Smooth muscle cell (in vitro differentiated cells): ENCODE measurements at regions not wholly inside any gene's neighbourhood (a gene's known extent, or its start where the extent isn't known, plus 50 kb on each side); places are given as distances from the start of the nearest gene placed in this dataset.

ENCODE experiments used
- DNase-seq: peaks from one replicate; lab custom pipeline; 2025; ENCODE audit not compliant: unreplicated experiment; lab: John Stamatoyannopoulos, UW
- H2AFZ ChIP-seq: fragments of 200-600 bp; sonication (generic); 2 replicates; pipeline ENCODE4 v1.6.0; 2016; ENCODE audit warnings: antibody characterized with exemption, low read depth, mild to moderate bottlenecking
- H3F3A ChIP-seq: fragments of 200-600 bp; sonication (generic); 2 replicates; pipeline ENCODE4 v1.6.0; 2017; ENCODE audit warnings: antibody characterized with exemption, low read depth
- H3K27ac ChIP-seq: fragments of 200-600 bp; sonication (generic); 2 replicates; pipeline ENCODE4 v1.5.1; 2016; ENCODE audit warnings: low read depth, mild to moderate bottlenecking
- H3K27me3 ChIP-seq: fragments of 200-600 bp; sonication (generic); 2 replicates; pipeline ENCODE4 v1.6.1; 2016; ENCODE audit warnings: low read depth, mild to moderate bottlenecking
- H3K36me3 ChIP-seq: fragments of 200-600 bp; sonication (generic); 2 replicates; pipeline ENCODE4 v1.5.1; 2016; ENCODE audit warnings: low read depth
- H3K4me1 ChIP-seq: fragments of 200-600 bp; sonication (generic); 2 replicates; pipeline ENCODE4 v1.5.1; 2016; ENCODE audit warnings: low read depth
- H3K4me2 ChIP-seq: fragments of 200-600 bp; sonication (generic); 2 replicates; pipeline ENCODE4 v1.6.0; 2016; ENCODE audit warnings: mild to moderate bottlenecking
- H3K4me3 ChIP-seq: fragments of 200-600 bp; sonication (generic); 2 replicates; pipeline ENCODE4 v1.5.1; 2016; ENCODE audit warnings: mild to moderate bottlenecking
- H3K79me2 ChIP-seq: fragments of 200-600 bp; sonication (generic); 2 replicates; pipeline ENCODE4 v1.6.0; 2016; ENCODE audit warnings: low read depth, mild to moderate bottlenecking
- H3K9ac ChIP-seq: fragments of 200-600 bp; sonication (generic); 2 replicates; pipeline ENCODE4 v1.6.0; 2016; ENCODE audit warnings: low read depth
- H3K9me3 ChIP-seq: fragments of 200-600 bp; sonication (generic); replicated peaks from 2 replicates; pipeline ENCODE4 v1.5.1; 2016; ENCODE audit warnings: low read depth
- H4K20me1 ChIP-seq: fragments of 200-600 bp; sonication (generic); 2 replicates; pipeline ENCODE4 v1.6.0; 2016; ENCODE audit warnings: low read depth
- WGBS: methylation state at CpG from one replicate; pipeline ENCODE4 v1.1.7; 2016; ENCODE audit warnings: low lambda C conversion rate; 5-methylcytosine and 5-hydroxymethylcytosine counted together
- TF ChIP-seq, protein P1 (sequence below): fragments of 200-600 bp; sonication (generic); IDR thresholded peaks from 2 replicates; pipeline ENCODE4 v1.5.1; 2017; ENCODE audit warnings: borderline replicate concordance, mild to moderate bottlenecking, antibody characterized with exemption; ENCODE audit not compliant: insufficient read depth, poor library complexity, severe bottlenecking

DNA sequence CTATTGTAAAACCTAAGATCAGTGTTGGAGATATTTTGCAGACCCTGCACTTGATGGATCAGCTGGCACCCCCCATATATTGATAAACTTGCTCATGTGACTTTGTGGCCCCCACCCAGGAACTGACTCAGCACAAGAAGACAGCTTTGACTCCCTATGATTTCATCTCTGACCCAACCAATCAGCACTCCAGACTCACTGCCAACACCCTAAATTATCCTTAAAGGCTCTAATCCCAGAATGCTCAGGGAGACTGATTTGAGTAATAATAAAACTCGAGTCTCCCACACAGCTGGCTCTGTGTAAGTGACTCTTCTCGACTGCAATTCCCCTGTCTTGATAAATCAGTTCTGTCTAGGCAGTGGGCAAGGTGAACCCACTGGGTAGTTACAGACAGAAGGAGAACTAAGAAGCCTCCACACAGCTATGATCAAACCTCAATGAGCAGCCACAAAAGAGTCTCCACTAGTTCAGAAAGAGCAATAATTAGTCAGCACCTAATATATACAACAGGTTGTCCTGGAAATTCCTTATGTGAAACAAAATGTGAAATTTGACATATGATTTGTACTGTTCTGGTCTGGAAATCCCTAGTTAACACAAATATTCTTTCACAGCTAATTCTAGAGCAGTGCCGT lies 52.2 kb downstream of the ACTL7B start:
- 42% methylated on average over 3 of the region's 3 CpGs for WGBS

DNA sequence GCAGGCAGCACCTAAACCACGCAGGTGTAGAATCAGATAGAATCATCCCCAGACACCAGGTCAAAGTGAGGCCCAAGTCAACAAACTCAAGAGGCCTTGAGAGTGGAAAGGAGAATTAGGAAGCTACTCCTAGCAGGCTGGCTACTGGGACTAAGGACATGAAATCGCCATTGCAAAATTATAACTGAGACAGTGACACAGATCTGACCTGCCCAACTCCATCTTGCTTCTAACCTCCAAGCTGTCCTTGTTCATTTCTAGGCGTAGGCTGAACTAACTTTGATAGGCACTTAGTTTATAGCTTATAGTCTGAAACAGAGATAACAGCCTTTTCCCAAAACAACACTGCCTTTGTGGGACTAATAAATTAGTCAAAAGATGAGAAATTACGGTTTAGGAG lies 52.8 kb downstream of the ACTL7B start:
- no peaks in the 10 kb centered on the region for H3K27me3 ChIP-seq
- TF ChIP-seq, protein P1, sequence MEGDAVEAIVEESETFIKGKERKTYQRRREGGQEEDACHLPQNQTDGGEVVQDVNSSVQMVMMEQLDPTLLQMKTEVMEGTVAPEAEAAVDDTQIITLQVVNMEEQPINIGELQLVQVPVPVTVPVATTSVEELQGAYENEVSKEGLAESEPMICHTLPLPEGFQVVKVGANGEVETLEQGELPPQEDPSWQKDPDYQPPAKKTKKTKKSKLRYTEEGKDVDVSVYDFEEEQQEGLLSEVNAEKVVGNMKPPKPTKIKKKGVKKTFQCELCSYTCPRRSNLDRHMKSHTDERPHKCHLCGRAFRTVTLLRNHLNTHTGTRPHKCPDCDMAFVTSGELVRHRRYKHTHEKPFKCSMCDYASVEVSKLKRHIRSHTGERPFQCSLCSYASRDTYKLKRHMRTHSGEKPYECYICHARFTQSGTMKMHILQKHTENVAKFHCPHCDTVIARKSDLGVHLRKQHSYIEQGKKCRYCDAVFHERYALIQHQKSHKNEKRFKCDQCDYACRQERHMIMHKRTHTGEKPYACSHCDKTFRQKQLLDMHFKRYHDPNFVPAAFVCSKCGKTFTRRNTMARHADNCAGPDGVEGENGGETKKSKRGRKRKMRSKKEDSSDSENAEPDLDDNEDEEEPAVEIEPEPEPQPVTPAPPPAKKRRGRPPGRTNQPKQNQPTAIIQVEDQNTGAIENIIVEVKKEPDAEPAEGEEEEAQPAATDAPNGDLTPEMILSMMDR = no peak
- DNase-seq = no peak
- H3K79me2 ChIP-seq = no peaks in the 10 kb centered on the region
- H3F3A ChIP-seq = no peaks in the 10 kb centered on the region
- H3K36me3 ChIP-seq = no peaks in the 10 kb centered on the region
- H3K4me1 ChIP-seq = no peaks in the 10 kb centered on the region
- no peak overlapping the region for H2AFZ ChIP-seq
- no peak overlapping the region for H3K9ac ChIP-seq
- H3K9me3 ChIP-seq = no peaks in the 10 kb centered on the region
- H3K27ac ChIP-seq = no peak overlapping the region
- 65% methylated on average over 4 of the region's 4 CpGs for WGBS
- no peaks in the 10 kb centered on the region for H4K20me1 ChIP-seq
- H3K4me3 ChIP-seq = no peak overlapping the region
- H3K4me2 ChIP-seq = no peak overlapping the region

More for the DNA sequence above, 52.2 kb downstream of the ACTL7B start:
- H3F3A ChIP-seq = no peaks in the 10 kb centered on the region
- no peak overlapping the region for H3K9ac ChIP-seq
- H4K20me1 ChIP-seq = no peaks in the 10 kb centered on the region
- no peak overlapping the region for H2AFZ ChIP-seq
- no peaks in the 10 kb centered on the region for H3K9me3 ChIP-seq
- DNase-seq = no peak
- no peaks in the 10 kb centered on the region for H3K27me3 ChIP-seq
- no peak overlapping the region for H3K4me3 ChIP-seq
- TF ChIP-seq, protein P1 = no peak
- no peaks in the 10 kb centered on the region for H3K36me3 ChIP-seq
- no peaks in the 10 kb centered on the region for H3K4me1 ChIP-seq
- no peak overlapping the region for H3K4me2 ChIP-seq
- no peak overlapping the region for H3K27ac ChIP-seq
- no peaks in the 10 kb centered on the region for H3K79me2 ChIP-seq

DNA sequence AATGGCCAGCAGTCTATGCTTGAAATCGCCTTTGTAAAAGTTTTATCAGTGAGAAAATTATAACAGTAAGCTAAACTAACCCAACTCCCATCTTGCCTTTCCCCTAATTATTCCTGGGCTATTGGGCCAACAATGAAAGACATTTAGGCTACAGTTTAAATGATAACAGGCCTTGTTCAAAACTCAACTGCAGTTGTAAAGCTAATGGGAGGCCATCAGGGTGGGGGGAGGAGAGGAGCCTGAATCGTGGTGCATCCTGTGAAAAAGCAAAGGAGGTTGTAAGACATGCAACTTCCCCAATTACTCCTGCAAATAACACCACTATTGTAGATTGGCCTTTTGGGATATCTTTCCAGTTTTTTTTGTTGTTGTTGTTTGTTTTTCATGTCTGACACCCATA lies 53.8 kb downstream of the ACTL7B start:
- Histone ChIP-seq H3K9ac (no peak overlapping the region), H3K4me1 (no peaks in the 10 kb centered on the region), H3K27me3 (no peaks in the 10 kb centered on the region), H3K36me3 (no peaks in the 10 kb centered on the region), H4K20me1 (no peaks in the 10 kb centered on the region), H3K9me3 (no peaks in the 10 kb centered on the region), H3K27ac (no peak overlapping the region), H3F3A (no peaks in the 10 kb centered on the region), H3K4me3 (no peak overlapping the region), H2AFZ (no peak overlapping the region), H3K4me2 (no peak overlapping the region), H3K79me2 (no peaks in the 10 kb centered on the region)
- WGBS = 32% methylated on average over 2 of the region's 2 CpGs
- DNase-seq = no peak
- TF ChIP-seq, protein P1 = no peak

DNA sequence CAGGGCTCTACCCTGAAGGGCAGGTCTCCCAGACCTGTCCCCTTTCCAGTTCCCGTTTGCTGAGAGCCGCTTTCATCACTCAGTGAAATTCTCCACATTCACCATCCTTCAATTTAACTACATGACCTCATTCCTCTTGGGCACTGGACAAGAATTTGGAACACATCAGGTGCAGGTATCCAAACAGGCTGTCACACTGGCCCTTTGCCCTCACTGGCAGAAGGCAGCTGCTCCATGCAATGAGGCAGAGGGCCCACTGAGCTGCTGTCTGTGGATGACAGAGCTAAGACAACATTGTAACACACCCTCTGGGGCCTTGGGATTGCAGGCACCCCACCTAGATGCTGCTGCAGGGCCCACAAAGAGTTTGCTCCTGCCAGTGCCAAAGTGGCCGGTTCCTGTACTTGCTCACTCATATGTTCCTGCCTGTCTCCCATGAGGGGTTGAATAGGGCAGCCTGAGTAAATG lies 55.1 kb downstream of the ACTL7B start:
- H3K36me3 ChIP-seq = no peaks in the 10 kb centered on the region
- TF ChIP-seq, protein P1 = no peak
- no peaks in the 10 kb centered on the region for H3K4me1 ChIP-seq
- no peak for DNase-seq
- H3K27me3 ChIP-seq = no peaks in the 10 kb centered on the region
- no peak overlapping the region for H2AFZ ChIP-seq
- H4K20me1 ChIP-seq = no peaks in the 10 kb centered on the region
- no peaks in the 10 kb centered on the region for H3K9me3 ChIP-seq
- no peak overlapping the region for H3K4me2 ChIP-seq
- no peak overlapping the region for H3K9ac ChIP-seq
- no peak overlapping the region for H3K4me3 ChIP-seq
- H3K79me2 ChIP-seq = no peaks in the 10 kb centered on the region
- no peak overlapping the region for H3K27ac ChIP-seq
- H3F3A ChIP-seq = no peaks in the 10 kb centered on the region
- 84% methylated on average over 3 of the region's 3 CpGs for WGBS
